Glomerular visceral epithelial cell (primary cell): ENCODE measurements at regions not wholly inside any gene's neighbourhood (a gene's known extent, or its start where the extent isn't known, plus 50 kb on each side); places are given as distances from the start of the nearest gene placed in this dataset.

Experiments
- DNase-seq: peaks from one replicate; pipeline ENCODE4 v3.0.0-alpha.2; 2016; ENCODE audit errors: extremely low spot score

DNA sequence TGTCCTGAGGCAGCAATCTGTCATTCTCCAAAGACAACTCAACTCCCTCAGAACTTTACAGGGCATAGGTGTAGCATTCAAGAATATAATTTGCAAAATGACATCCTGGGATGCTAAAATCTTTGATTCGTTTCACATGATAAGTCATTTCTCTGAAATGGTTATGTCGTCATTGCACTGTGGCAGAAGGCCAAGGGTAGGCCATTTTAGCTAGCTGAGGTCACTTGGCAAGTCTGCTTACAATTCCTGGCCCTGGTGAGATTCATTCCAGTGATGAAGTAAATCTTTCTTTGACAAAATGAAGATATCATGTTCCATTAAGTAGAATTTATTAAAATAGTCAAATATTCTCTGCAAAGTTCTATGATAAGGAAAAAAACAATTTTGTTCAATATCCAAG, 1410.3 kb upstream of the LRRTM1 start:
- no peak for DNase-seq

DNA sequence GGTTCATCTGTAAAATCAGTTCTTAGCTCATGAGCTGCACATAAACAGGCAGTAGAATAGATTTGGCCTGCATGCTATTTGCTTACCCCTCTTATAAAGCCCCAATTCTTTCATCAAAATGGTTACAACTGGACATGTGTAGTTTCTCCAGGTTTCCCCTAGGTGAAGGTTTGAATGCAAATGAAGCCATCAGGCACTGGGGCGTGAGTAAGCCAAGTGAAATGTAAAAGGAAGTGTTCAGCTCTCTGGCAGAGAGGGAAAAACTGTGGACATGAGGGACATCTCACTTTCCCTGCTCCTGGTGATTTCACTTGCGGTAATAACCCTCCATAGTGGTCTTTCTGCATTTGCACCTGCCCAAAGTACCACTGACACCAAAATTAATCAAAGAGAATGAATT, 1402.3 kb upstream of the LRRTM1 start:
- no peak for DNase-seq

- DNase-seq = no peak
Observed at GRCh38 chr2:81703831-81704230, 1399.3 kb upstream of the LRRTM1 start.

GRCh38 chr2:81692566-81692965, 1388.0 kb upstream of the LRRTM1 start:
- no peak for DNase-seq

DNA sequence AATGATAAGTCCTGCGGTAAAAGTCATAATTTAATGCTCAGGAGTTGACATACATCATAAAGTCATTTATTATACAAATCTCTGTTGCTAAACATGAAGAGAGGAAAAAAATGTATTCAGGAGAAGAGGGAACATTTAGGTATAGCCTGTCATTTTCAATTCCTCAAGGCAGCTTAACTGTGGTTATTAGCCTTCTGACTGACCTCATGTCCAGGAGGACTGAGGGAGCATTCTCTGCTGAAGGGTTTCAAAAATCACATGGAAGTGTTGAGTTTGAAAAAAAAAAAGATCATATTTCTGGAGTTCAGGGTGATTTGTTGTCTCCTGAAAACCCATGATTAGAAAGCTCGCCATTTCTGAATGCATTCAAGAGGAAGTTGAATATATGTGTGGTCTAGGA, 1371.1 kb upstream of the LRRTM1 start:
- no peak for DNase-seq

GRCh38 chr2:81672923-81673322, 1368.4 kb upstream of the LRRTM1 start:
- DNase-seq = no peak

DNA sequence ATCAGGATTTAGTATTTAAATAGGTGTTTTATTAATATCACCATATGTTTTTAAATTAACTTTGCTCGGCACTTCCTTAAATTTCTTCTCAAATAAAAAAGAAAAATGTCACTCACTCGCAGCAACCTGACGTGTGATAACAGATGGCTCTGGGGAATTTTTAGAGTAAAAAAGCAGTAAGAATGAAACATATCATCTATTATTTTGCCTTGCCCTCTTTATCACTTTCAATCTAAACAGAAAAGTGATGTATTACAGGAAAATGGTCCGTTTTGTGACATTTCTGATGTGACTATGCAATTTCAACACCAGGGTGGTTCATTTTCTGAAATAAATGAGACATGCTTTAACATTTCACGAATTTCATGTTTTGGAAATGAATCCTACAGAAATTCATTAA, 1368.0 kb upstream of the LRRTM1 start:
- DNase-seq = no peak

DNA sequence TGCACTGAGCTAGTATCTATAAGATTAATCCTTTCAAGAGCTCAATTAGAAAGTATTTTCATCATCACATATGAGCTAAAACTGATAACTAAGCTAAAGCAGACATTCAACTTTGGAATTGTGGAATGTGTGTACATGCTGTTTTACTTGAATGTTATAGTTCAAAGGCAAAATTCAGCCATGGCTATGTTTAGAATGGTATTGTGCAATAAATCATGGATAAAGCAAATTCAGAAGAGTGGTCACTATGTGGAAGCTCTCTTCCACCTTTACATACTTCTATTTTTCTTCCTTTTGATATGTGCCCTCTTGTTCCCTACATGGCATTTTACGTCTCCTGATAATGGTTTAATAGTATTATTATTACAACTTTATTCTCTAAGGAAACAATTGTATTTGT, 1366.3 kb upstream of the LRRTM1 start:
- DNase-seq = no peak

GRCh38 chr2:81661081-81661480, 1356.5 kb upstream of the LRRTM1 start:
- no peak for DNase-seq

- DNase-seq = peak; percentile 25
Observed at GRCh38 chr2:81658227-81658626, 1353.7 kb upstream of the LRRTM1 start.

DNA sequence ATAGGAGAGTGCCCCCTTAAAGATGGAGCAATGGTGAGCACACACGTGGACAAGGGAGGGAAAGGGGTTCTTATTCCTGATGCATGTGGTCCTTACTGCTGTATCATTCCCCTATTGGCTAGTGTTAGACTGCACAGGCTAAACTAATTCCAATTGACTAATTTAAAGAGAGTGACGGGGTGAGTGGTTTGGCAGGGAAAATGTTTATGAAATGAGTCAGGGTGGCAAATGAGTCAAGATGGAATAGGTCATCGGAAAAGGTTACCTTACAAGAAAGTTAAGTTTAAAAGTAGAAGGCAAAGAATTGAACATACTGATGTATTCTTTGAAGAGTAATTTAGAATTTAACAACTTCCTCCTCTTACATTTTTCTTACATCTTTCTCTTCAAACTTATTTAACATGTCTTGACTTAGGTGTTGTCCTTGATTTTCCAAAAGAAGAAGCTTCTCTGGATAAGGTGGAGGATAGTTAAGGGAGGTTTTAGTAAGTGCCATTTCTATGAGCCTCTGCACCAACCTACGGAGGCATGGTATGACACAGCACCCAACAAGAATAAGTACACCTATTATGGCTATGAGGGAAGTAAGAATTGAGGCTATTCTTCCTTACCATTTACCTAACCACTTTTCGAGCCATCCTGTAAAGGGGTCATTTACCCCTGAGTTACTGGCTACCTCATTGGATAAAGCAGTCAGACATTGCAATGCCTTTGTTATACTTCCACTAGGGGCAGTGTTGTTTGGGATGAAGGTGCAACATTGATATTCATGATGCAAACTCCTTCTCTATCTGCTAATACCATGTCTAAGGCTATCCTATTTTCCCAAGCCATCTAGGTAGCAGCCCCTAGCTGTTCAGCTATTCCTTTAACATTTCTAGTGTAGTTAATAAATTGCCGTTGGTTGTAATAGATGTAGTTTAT, 1345.8 kb upstream of the LRRTM1 start:
- peak; percentile 0 for DNase-seq

- DNase-seq = no peak
Observed at GRCh38 chr2:81648806-81649205, 1344.3 kb upstream of the LRRTM1 start.

DNA sequence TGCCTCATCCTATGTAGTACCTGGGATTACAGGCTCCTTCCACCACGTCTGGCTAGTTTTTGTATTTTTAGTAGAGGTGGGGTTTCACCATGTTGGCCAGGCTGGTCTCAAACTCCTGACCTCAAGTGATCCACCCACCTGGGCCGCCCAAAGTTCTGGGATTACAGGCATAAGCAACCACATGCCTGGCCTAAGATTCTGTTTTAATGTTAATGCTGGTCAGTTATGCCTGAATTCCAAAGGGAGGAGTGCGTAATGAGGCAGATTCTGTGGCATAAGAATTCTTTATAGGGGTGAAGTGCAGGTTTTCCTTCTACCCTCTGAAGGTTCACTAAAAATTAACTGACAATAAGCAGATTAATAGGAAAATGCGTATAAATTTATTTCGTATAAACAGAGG, 1343.8 kb upstream of the LRRTM1 start:
- no peak for DNase-seq

GRCh38 chr2:81647715-81648230, 1343.2 kb upstream of the LRRTM1 start:
- DNase-seq = no peak

DNA sequence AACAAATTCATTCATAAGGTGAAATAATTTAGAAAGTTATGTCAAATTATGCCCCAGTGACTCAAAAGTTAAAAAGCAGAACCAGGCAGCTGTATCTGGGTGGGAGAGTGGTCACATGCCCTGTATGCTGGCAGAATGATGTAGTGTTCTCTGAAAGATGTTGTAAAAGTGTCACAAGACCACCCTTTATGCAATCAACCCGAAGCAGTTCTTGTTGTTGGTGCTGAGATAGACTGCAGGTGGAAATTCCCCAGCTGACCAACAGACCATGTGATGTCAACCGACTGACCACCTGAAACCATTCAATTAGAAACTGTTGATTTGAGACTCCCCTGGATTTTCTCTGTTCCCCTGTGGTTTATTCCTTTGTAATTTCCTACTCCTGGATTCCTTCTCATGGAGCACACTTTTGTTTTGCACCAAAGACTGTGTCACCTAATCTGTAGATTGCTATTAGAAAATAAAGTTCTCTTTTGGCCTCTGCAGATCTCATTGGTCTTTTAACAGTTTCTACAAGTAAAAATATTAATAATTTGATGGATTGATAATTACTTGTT, 1341.3 kb upstream of the LRRTM1 start:
- DNase-seq = peak; percentile 1

DNA sequence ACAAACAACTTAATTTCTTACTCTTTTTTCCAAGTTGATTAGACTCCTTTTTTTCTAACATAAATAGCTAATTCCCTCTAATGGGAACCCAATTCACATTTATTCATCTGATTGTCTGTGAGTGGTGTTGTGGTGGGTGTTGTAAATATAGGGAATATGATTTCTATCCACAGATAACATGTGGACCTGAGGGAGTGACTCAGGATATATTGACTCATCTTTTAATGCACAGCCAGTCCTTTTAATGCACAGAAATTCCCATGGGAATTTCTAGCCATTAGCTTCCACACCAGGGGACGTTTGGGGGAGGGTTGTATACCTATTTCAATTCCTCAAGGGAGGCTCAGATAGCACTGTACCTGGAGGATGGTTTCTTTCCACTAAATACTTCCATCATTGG, 1339.6 kb upstream of the LRRTM1 start:
- no peak for DNase-seq

GRCh38 chr2:81624825-81625224, 1320.3 kb upstream of the LRRTM1 start:
- no peak for DNase-seq

DNA sequence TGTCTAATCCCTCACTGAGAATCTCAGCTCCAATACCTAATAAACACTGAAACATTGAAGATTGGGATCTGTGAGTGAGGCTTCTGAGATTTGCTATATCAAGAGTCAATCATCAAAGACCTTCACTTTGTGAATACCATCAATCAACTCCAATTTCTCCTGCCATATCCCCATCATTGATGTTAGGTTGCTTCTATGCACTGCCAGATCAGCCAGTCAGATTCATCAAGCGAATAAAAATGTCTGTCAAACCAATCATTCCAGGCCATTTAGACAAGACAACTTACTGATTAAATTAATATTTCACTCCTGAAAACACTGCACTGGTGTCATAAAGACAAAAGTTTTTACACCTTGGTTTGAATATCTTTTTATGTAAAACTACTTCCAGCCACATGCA, 1295.5 kb upstream of the LRRTM1 start:
- DNase-seq = no peak

- DNase-seq = no peak
Observed at GRCh38 chr2:81598453-81598852, 1293.9 kb upstream of the LRRTM1 start.

GRCh38 chr2:81589406-81589805, 1284.9 kb upstream of the LRRTM1 start:
- DNase-seq = no peak

DNA sequence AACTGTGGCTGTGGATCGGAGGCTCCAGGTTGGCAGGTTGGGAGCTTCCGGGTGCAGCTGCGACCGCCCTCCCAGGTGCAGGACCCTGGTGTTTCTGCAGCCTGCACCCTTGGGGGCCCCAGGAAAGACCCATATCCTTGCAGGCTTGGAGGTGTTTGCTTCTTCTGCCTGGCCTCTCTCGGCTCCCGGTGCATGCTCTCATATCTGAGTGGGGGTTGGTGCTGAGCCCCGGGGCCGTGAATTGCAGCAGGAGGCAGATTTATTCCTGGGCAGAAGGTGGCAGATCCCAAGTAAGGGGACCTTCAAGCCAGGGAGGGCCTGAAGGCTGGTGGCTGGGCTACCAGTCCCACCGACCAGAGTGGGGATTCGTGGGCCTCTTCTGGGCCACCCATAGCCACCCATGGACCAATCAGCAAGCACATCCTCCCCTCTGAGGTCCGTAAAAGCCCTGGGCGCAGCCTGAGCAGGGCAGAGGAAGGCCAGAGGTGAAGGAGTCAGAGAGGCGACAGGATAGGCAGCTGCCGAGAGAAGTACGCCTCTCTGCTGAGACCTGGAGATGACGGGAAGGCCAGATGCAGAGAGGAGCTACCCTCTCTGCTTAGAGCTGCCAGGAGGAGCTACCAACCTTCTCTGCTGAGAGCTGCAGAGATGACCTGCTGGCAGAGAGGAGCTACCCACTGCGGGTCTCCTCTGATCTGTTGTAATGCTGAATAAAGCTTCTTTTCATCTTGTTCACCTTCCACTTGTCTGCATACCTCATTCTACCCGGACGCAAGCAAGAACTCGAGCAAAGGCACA, 1279.0 kb upstream of the LRRTM1 start:
- no peak for DNase-seq

DNA sequence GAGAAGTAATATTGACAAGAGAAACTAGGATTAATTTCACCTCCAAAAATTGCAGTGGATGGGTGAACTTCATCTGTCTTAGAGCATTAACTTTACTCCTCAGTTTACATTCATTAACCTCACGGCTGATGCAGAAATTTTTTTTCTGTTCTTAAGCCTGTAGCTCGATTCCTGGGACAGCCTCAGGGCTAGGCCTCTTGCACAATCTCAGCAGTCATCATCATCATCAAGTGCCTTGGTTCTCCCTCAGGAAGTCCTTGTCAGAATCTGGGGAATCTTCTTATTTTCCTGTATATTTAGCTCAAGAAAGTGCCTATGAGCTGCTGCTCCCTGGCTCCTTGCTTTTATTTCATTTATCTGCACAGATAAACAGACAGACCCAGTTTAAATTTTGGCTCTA, 1272.2 kb upstream of the LRRTM1 start:
- DNase-seq = no peak
